K562 (cell line): ENCODE measurements at regions not wholly inside any gene's neighbourhood (a gene's known extent, or its start where the extent isn't known, plus 50 kb on each side); places are given as distances from the start of the nearest gene placed in this dataset.

Experiments used
- ATAC-seq: fragments of 200-7000 bp; cut with Tn5 transposase; 3 replicates; pipeline ENCODE4 v1.9.1; 2020; ENCODE audit warnings: moderate library complexity
- BruUV-seq: library from RNA; stranded (reverse); fragments of 400-500 nt; replicated peaks from 2 replicates; lab custom pipeline; 2021; lab: Mats Ljungman, UMichigan
- CTCF ChIA-PET: fragments of 300-600 bp; formaldehyde crosslinking; extraction: SDS; loops from one replicate; lab custom pipeline; 2021; ENCODE audit warnings: low intra/inter-chr PET ratio; lab: Yijun Ruan, JAX
- POLR2A ChIA-PET: fragments of 300-600, 350-650 bp; sonication (Branson Sonifier 250); formaldehyde crosslinking; extraction: SDS; loops from one replicate; lab custom pipeline; 2021; ENCODE audit warnings: antibody characterized with exemption, inconsistent platforms; lab: Yijun Ruan, JAX
- DNase-seq, 4 experiments: peaks; one replicate each; pipeline versions ENCODE4 v3.0.0 to v3.0.0-alpha.2; 2011 to 2018; ENCODE audit warnings: low spot score in 3 of 4, mixed read lengths in 3 of 4; ENCODE audit errors: extremely low read depth in 1 of 4
- FAIRE-seq: peaks from 2 replicates; lab custom pipeline; 2011; peaks lifted over from hg19 to GRCh38; lab: Jason Lieb, UNC
- H2AFZ ChIP-seq: 2 replicates; pipeline ENCODE4 v1.6.0; 2011; ENCODE audit warnings: low read depth, low read length, control low read depth, inconsistent platforms
- H3K27ac ChIP-seq: fragments of 200-600 bp; 3 replicates; pipeline ENCODE4 v1.8.0; 2011; ENCODE audit warnings: low read depth, mild to moderate bottlenecking, control low read depth, inconsistent platforms, low read length, moderate library complexity, mixed read lengths; ENCODE audit errors: extremely low read depth
- H3K27me3 ChIP-seq, 2 experiments: fragments of 300-600 bp in 1 of 2; 2 replicates in 1 of 2; 3 replicates in 1 of 2; pipeline versions ENCODE4 v1.6.0 to v1.8.0; 2011; ENCODE audit warnings: inconsistent platforms in 2 of 2, low read length in 2 of 2, mild to moderate bottlenecking in 1 of 2, mixed read lengths in 1 of 2, moderate library complexity in 1 of 2; ENCODE audit not compliant: control insufficient read depth in 2 of 2, insufficient read depth in 2 of 2
- H3K36me3 ChIP-seq: fragments of 300-600 bp; 3 replicates; pipeline ENCODE4 v1.8.0; 2011; ENCODE audit warnings: mild to moderate bottlenecking, low read length, inconsistent platforms; ENCODE audit not compliant: control insufficient read depth, insufficient read depth
- H3K4me1 ChIP-seq, 2 experiments: fragments of 200-600 bp in 1 of 2; replicated peaks in 1 of 2; 2 replicates in 1 of 2; 3 replicates in 1 of 2; pipeline versions ENCODE4 v1.5.1 to v1.8.0; 2011; ENCODE audit warnings: inconsistent platforms in 2 of 2, low read length in 2 of 2, mild to moderate bottlenecking in 1 of 2, mixed read lengths in 1 of 2, moderate library complexity in 1 of 2; ENCODE audit not compliant: control insufficient read depth in 2 of 2, insufficient read depth in 2 of 2
- H3K4me2 ChIP-seq: 2 replicates; pipeline ENCODE4 v1.6.1; 2011; ENCODE audit warnings: low read length, control low read depth, inconsistent platforms, mixed read lengths; ENCODE audit not compliant: insufficient read depth
- H3K4me3 ChIP-seq: fragments of 200-600 bp; sonication (generic), shearing (Covaris generic); 2 replicates; pipeline ENCODE4 v1.5.1; 2016; ENCODE audit warnings: control low read depth, inconsistent platforms
- H3K79me2 ChIP-seq: fragments of 200-600 bp; 3 replicates; pipeline ENCODE4 v1.8.0; 2011; ENCODE audit warnings: low read length, inconsistent platforms; ENCODE audit not compliant: control insufficient read depth, insufficient read depth
- H3K9ac ChIP-seq, 2 experiments: 2 replicates each; pipeline versions ENCODE4 v1.6.0 to v1.6.1; 2011; ENCODE audit warnings: low read depth in 2 of 2, low read length in 2 of 2, control low read depth in 1 of 2, inconsistent platforms in 1 of 2, mild to moderate bottlenecking in 1 of 2, mixed read lengths in 1 of 2; ENCODE audit not compliant: insufficient read depth in 1 of 2
- H3K9me1 ChIP-seq: one replicate; pipeline ENCODE4 v1.6.0; 2011; ENCODE audit warnings: inconsistent platforms, mild to moderate bottlenecking, low read length, moderate library complexity; ENCODE audit not compliant: control insufficient read depth, insufficient read depth
- H3K9me3 ChIP-seq: replicated peaks from 2 replicates; pipeline ENCODE4 v1.5.1; 2011; ENCODE audit warnings: low read depth, low read length, inconsistent platforms; ENCODE audit not compliant: control insufficient read depth, insufficient read depth
- H4K20me1 ChIP-seq: replicated peaks from 2 replicates; pipeline ENCODE4 v1.6.1; 2011; ENCODE audit warnings: low read length, inconsistent platforms, mixed read lengths; ENCODE audit not compliant: control insufficient read depth, insufficient read depth
- HLTF ChIP-seq: fragments of 450-650 bp; IDR thresholded peaks from 2 replicates; pipeline ENCODE4 v1.6.1; 2016
- WGBS: fragments of 100-300 bp; shearing (Covaris generic); methylation state at CpG from one replicate; pipeline ENCODE4 v1.1.6; 2016; ENCODE audit warnings: low coverage, mixed read lengths; ENCODE audit not compliant: insufficient coverage; ENCODE audit errors: missing lambda C conversion rate; 5-methylcytosine and 5-hydroxymethylcytosine counted together
- in situ Hi-C: fragments of 300-500 bp; cut with MboI; formaldehyde crosslinking; loops from 4 replicates; pipeline ENCODE4 v1.15.0; 2018; ENCODE audit warnings: inconsistent platforms, mixed read lengths
- intact Hi-C: fragments of 100-400 bp; cut with micrococcal nuclease; formaldehyde crosslinking; loops from 2 replicates; pipeline ENCODE4 v1.14.2; 2022

GRCh38 chr19:30648866-30649862 is 277.0 kb downstream of the ZNF536 start:
- WGBS = under 1% methylated on average over 12 of the region's 12 CpGs
- in situ Hi-C loops (loop anchor here (10.0 kb wide), 1 partner anchor 794 kb away; no protein-coding TSS in a partner anchor), intact Hi-C loops (no loop called here)
- no peak overlapping the region for H3K4me2 ChIP-seq
- ATAC-seq = no peak
- no peak overlapping the region for H3K4me3 ChIP-seq
- CTCF ChIA-PET = interaction anchor here (0.7 kb wide), 1 partner anchor 1302 kb away, joined by 9 read pairs; no protein-coding TSS in a partner anchor
- no peaks in the 10 kb centered on the region for H3K9me1 ChIP-seq
- no peaks in the 10 kb centered on the region for H3K9me3 ChIP-seq
- no peak for FAIRE-seq
- BruUV-seq = no TSS peak
- no peak for TF ChIP-seq HLTF
- no peaks in the 10 kb centered on the region; the same call in 1 of the 2 replicates for H4K20me1 ChIP-seq
- no peak for DNase-seq
- H3K36me3 ChIP-seq = no peaks in the 10 kb centered on the region
- no peak overlapping the region for H3K27ac ChIP-seq
- POLR2A ChIA-PET = interaction anchor here (0.6 kb wide), 1 partner anchor 15 kb away, joined by 3 read pairs; no protein-coding TSS in a partner anchor
- H3K4me1 ChIP-seq = no peaks in the 10 kb centered on the region
- no peaks in the 10 kb centered on the region for H3K79me2 ChIP-seq
- no peak overlapping the region for H3K9ac ChIP-seq
- H2AFZ ChIP-seq = no peak overlapping the region
- H3K27me3 ChIP-seq = peaks cover 3 to 29% of the 10 kb centered on the region in 2 experiments; a peak in 3 of 5 replicates
